HCT116 (cell line): ENCODE measurements at regions not wholly inside any gene's neighbourhood (a gene's known extent, or its start where the extent isn't known, plus 50 kb on each side); places are given as distances from the start of the nearest gene placed in this dataset.

Experiments
- ATAC-seq: fragments of 200-7000 bp; cut with Tn5 transposase; 2 replicates; pipeline ENCODE4 v1.9.1; 2020; ENCODE audit warnings: mild to moderate bottlenecking, moderate library complexity
- BruUV-seq: library from RNA; stranded (reverse); fragments of 400-500 nt; replicated peaks from 2 replicates; lab custom pipeline; 2021; lab: Mats Ljungman, UMichigan
- CTCF ChIA-PET: fragments of 300-600 bp; sonication (Branson Sonifier 250); formaldehyde crosslinking; loops from one replicate; lab custom pipeline; 2021; ENCODE audit warnings: antibody characterized with exemption; lab: Charles Lee
- POLR2A ChIA-PET: fragments of 300-600, 350-600 bp; sonication (Branson Sonifier 250); formaldehyde crosslinking; loops from one replicate; lab custom pipeline; 2021; ENCODE audit warnings: antibody characterized with exemption; lab: Charles Lee
- RAD21 ChIA-PET, 2 experiments: fragments of 300-600 bp; sonication (Branson Sonifier 250); formaldehyde crosslinking; loops; one replicate each; lab custom pipeline; 2023; ENCODE audit warnings: low total read pairs in 2 of 2; ENCODE audit not compliant: uncharacterized antibody in 2 of 2, unreplicated experiment in 2 of 2, low non-redundant PET in 1 of 2; lab: Charles Lee
- DNase-seq: peaks from one replicate; pipeline ENCODE4 v3.0.0-alpha.2; 2010; ENCODE audit warnings: low read depth, low spot score
- H2AFZ ChIP-seq: fragments of 200-600 bp; shearing (Covaris generic), sonication (generic); 2 replicates; pipeline ENCODE4 v1.6.1; 2017; ENCODE audit warnings: low read depth, mixed run types, mixed read lengths, antibody characterized with exemption, low read length; ENCODE audit not compliant: poor library complexity, severe bottlenecking
- H3K27ac ChIP-seq: 2 replicates; pipeline ENCODE4 v1.5.1; 2012; ENCODE audit warnings: low read depth, low read length
- H3K27me3 ChIP-seq: fragments of 200-600 bp; sonication (generic); 2 replicates; pipeline ENCODE4 v1.6.1; 2016; ENCODE audit warnings: mixed run types, low read length, mixed read lengths; ENCODE audit not compliant: insufficient read depth
- H3K36me3 ChIP-seq, 2 experiments: fragments of 200-500 bp in 1 of 2; fragments of 200-600 bp in 1 of 2; sonication (Bioruptor generic) in 1 of 2; sonication (generic) in 1 of 2; 2 replicates each; pipeline versions ENCODE4 v1.5.1 to v1.6.1; 2014 to 2016; ENCODE audit warnings: low read length in 2 of 2, inconsistent platforms in 1 of 2, mixed read lengths in 1 of 2, mixed run types in 1 of 2; ENCODE audit not compliant: insufficient read depth in 2 of 2, control insufficient read depth in 1 of 2
- H3K4me1 ChIP-seq, 2 experiments: fragments of 200-600 bp in 1 of 2; sonication (generic) in 1 of 2; 2 replicates each; pipeline versions ENCODE4 v1.5.1 to v1.6.1; 2012 to 2017; ENCODE audit warnings: low read length in 2 of 2, inconsistent platforms in 1 of 2, mild to moderate bottlenecking in 1 of 2, mixed read lengths in 1 of 2, mixed run types in 1 of 2, moderate library complexity in 1 of 2; ENCODE audit not compliant: insufficient read depth in 2 of 2, control insufficient read depth in 1 of 2
- H3K4me2 ChIP-seq: fragments of 200-600 bp; sonication (generic); 2 replicates; pipeline ENCODE4 v1.6.1; 2017; ENCODE audit warnings: mixed run types, low read length, mixed read lengths
- H3K4me3 ChIP-seq, 2 experiments: fragments of 200-600 bp in 1 of 2; sonication (generic) in 1 of 2; replicated peaks in 1 of 2; 2 replicates each; pipeline ENCODE4 v1.5.1; 2011 to 2016; ENCODE audit warnings: low read length in 2 of 2, control low read depth in 1 of 2, low read depth in 1 of 2, mild to moderate bottlenecking in 1 of 2, mixed read lengths in 1 of 2, mixed run types in 1 of 2
- H3K79me2 ChIP-seq: fragments of 200-600 bp; sonication (generic); 2 replicates; pipeline ENCODE4 v1.6.1; 2017; ENCODE audit warnings: mild to moderate bottlenecking, mixed run types, low read length, moderate library complexity, mixed read lengths; ENCODE audit not compliant: insufficient read depth
- H3K9ac ChIP-seq: fragments of 200-600 bp; sonication (generic); 2 replicates; pipeline ENCODE4 v1.6.1; 2016; ENCODE audit warnings: low read length, mixed read lengths
- H3K9me2 ChIP-seq: fragments of 200-600 bp; sonication (generic), shearing (Covaris generic); 2 replicates; pipeline ENCODE4 v1.6.1; 2017; ENCODE audit warnings: mixed run types, mild to moderate bottlenecking, moderate library complexity; ENCODE audit not compliant: insufficient read depth
- H3K9me3 ChIP-seq, 2 experiments: fragments of 200-500 bp in 1 of 2; fragments of 200-600 bp in 1 of 2; sonication (Bioruptor generic) in 1 of 2; sonication (generic) in 1 of 2; 2 replicates each; pipeline ENCODE4 v1.6.1; 2014 to 2017; ENCODE audit warnings: low read length in 2 of 2, mixed read lengths in 2 of 2, inconsistent platforms in 1 of 2, low read depth in 1 of 2, mild to moderate bottlenecking in 1 of 2, mixed run types in 1 of 2, moderate library complexity in 1 of 2; ENCODE audit not compliant: control insufficient read depth in 1 of 2, insufficient read depth in 1 of 2
- H4K20me1 ChIP-seq: fragments of 200-600 bp; sonication (generic), shearing (Covaris generic); 2 replicates; pipeline ENCODE4 v1.6.1; 2017; ENCODE audit warnings: mixed run types, mild to moderate bottlenecking, moderate library complexity; ENCODE audit not compliant: insufficient read depth
- CEBPB ChIP-seq: IDR thresholded peaks from 2 replicates; pipeline ENCODE4 v1.6.1; 2012; ENCODE audit warnings: low read depth
- EZH2 ChIP-seq: fragments of 200-600 bp; sonication (generic); IDR thresholded peaks from 2 replicates; pipeline ENCODE4 v1.6.1; 2017; ENCODE audit warnings: antibody characterized with exemption, mixed run types
- JUND ChIP-seq: IDR thresholded peaks from 2 replicates; pipeline ENCODE4 v1.6.1; 2012
- RAD21 ChIP-seq: IDR thresholded peaks from 2 replicates; pipeline ENCODE4 v1.6.1; 2012; ENCODE audit warnings: low read depth, mild to moderate bottlenecking
- intact Hi-C: fragments of 100-400 bp; cut with micrococcal nuclease; formaldehyde crosslinking; loops from 2 replicates; pipeline ENCODE4 v1.10.0; 2022
- TF ChIP-seq, protein P1 (sequence below), 3 experiments: fragments of 200-600 bp in 1 of 3; sonication (generic) in 1 of 3; IDR thresholded peaks in 2 of 3; conservative IDR thresholded peaks in 1 of 3; 2 replicates each; pipeline ENCODE4 v1.5.1; 2012 to 2017; ENCODE audit warnings: low read depth in 2 of 3, low read length in 2 of 3, antibody characterized with exemption in 1 of 3, borderline replicate concordance in 1 of 3, control low read depth in 1 of 3, mild to moderate bottlenecking in 1 of 3, mixed read lengths in 1 of 3, mixed run types in 1 of 3, moderate library complexity in 1 of 3; ENCODE audit not compliant: insufficient read depth in 1 of 3
- TF ChIP-seq, protein P2 (sequence below): IDR thresholded peaks from 2 replicates; pipeline ENCODE4 v1.6.1; 2012; ENCODE audit warnings: low read depth

DNA sequence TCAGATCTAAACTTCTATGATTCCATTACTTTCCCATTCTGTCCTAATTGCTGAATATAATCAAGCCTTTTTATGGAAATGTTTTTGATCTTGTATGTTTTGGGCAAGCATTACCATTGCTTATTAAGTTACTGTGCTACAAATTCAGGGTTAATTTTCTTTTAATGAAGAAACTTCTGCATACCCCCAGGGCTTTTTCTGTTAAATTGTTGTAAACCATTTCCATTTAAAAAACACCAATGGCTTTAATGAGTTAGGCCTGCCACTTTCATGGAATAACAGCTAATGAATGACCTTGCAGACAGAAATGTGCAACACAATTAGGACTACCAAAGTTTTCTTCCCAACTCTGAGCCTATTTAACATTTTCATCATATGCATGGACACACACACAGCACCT, 150.0 kb downstream of the DIPK2A start:
- RAD21 ChIA-PET: no interaction called here
- no peak for DNase-seq
- Histone ChIP-seq H3K36me3 (no peaks in the 10 kb centered on the region), H3K4me1 (no peaks in the 10 kb centered on the region), H3K79me2 (no peaks in the 10 kb centered on the region), H3K9ac (no peak overlapping the region), H3K4me3 (no peak overlapping the region), H3K4me2 (no peak overlapping the region), H3K9me3 (no peaks in the 10 kb centered on the region), H3K27me3 (no peaks in the 10 kb centered on the region), H3K9me2 (no peaks in the 10 kb centered on the region), H4K20me1 (no peaks in the 10 kb centered on the region), H3K27ac (no peak overlapping the region), H2AFZ (no peak overlapping the region)
- POLR2A ChIA-PET: no interaction called here
- BruUV-seq: no TSS peak
- CTCF ChIA-PET: no interaction called here
- ATAC-seq: no peak
- intact Hi-C loops: no loop called here
- TF ChIP-seq CEBPB: no peak
- no peak for TF ChIP-seq JUND
- TF ChIP-seq, protein P1, sequence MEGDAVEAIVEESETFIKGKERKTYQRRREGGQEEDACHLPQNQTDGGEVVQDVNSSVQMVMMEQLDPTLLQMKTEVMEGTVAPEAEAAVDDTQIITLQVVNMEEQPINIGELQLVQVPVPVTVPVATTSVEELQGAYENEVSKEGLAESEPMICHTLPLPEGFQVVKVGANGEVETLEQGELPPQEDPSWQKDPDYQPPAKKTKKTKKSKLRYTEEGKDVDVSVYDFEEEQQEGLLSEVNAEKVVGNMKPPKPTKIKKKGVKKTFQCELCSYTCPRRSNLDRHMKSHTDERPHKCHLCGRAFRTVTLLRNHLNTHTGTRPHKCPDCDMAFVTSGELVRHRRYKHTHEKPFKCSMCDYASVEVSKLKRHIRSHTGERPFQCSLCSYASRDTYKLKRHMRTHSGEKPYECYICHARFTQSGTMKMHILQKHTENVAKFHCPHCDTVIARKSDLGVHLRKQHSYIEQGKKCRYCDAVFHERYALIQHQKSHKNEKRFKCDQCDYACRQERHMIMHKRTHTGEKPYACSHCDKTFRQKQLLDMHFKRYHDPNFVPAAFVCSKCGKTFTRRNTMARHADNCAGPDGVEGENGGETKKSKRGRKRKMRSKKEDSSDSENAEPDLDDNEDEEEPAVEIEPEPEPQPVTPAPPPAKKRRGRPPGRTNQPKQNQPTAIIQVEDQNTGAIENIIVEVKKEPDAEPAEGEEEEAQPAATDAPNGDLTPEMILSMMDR (IDR thresholded peaks at IDR 0.05 in 2 of 3, conservative IDR thresholded peaks at IDR 0.05 in 1 of 3; ENCODE audit: borderline replicate concordance in 1 of 3, insufficient read depth in 1 of 3, low read depth in 2 of 3, low read length in 2 of 3): no peak
- no peak for TF ChIP-seq RAD21

DNA sequence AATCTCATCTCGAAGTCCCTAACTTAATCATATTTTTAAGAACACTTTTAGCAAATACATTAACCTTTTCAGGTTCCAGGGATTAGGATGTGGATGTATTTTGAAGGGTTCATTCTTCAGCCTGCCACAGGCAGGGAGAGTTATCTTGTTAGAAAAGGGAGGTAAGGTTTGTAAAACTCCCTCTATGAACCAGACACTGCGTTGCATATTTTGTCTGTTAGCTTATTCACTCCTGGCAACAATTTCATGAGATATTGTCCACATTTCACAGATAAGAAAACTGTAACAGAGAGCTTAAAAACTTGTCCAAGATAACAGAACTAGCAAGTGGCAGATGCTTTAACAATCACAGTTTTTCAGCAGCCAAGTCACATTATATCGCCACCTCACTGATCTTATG, 155.4 kb downstream of the DIPK2A start:
- Histone ChIP-seq H3K27ac (no peak overlapping the region), H4K20me1 (no peaks in the 10 kb centered on the region), H2AFZ (no peak overlapping the region), H3K27me3 (no peaks in the 10 kb centered on the region), H3K9me2 (no peaks in the 10 kb centered on the region; the same call in 1 of the 2 replicates), H3K4me1 (no peaks in the 10 kb centered on the region), H3K36me3 (no peaks in the 10 kb centered on the region)
- RAD21 ChIA-PET: no interaction called here
- POLR2A ChIA-PET: no interaction called here
- intact Hi-C loops: no loop called here
- DNase-seq: no peak
- no TSS peak for BruUV-seq
- CTCF ChIA-PET: no interaction called here
- TF ChIP-seq EZH2: no peak
- TF ChIP-seq, protein P2, sequence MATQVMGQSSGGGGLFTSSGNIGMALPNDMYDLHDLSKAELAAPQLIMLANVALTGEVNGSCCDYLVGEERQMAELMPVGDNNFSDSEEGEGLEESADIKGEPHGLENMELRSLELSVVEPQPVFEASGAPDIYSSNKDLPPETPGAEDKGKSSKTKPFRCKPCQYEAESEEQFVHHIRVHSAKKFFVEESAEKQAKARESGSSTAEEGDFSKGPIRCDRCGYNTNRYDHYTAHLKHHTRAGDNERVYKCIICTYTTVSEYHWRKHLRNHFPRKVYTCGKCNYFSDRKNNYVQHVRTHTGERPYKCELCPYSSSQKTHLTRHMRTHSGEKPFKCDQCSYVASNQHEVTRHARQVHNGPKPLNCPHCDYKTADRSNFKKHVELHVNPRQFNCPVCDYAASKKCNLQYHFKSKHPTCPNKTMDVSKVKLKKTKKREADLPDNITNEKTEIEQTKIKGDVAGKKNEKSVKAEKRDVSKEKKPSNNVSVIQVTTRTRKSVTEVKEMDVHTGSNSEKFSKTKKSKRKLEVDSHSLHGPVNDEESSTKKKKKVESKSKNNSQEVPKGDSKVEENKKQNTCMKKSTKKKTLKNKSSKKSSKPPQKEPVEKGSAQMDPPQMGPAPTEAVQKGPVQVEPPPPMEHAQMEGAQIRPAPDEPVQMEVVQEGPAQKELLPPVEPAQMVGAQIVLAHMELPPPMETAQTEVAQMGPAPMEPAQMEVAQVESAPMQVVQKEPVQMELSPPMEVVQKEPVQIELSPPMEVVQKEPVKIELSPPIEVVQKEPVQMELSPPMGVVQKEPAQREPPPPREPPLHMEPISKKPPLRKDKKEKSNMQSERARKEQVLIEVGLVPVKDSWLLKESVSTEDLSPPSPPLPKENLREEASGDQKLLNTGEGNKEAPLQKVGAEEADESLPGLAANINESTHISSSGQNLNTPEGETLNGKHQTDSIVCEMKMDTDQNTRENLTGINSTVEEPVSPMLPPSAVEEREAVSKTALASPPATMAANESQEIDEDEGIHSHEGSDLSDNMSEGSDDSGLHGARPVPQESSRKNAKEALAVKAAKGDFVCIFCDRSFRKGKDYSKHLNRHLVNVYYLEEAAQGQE: no peak
- TF ChIP-seq, all 23 proteins: peak for 0
- no peak for ATAC-seq
- no peak overlapping the region for H3K4me3 ChIP-seq
- no peak overlapping the region for H3K4me2 ChIP-seq
- H3K79me2 ChIP-seq: no peaks in the 10 kb centered on the region
- H3K9ac ChIP-seq: no peak overlapping the region
- no peaks in the 10 kb centered on the region for H3K9me3 ChIP-seq
